ENCODE measurements at regions not wholly inside any gene's neighbourhood (a gene's known extent, or its start where the extent isn't known, plus 50 kb on each side); places are given as distances from the start of the nearest gene placed in this dataset.
A peak's percentile ranks its signal among the peaks of the same experiment; 100 is the strongest.

- Mint-ChIP-seq H3K9me3 (no peaks in the 10 kb centered on the region), H3K27me3 (ENCODE audit: low read depth) (peaks cover 23% of the 10 kb centered on the region), H3K27ac (no peak overlapping the region), H3K4me3 (no peak overlapping the region), H3K36me3 (ENCODE audit: low read depth) (no peaks in the 10 kb centered on the region), H3K4me1 (ENCODE audit: low read depth) (no peaks in the 10 kb centered on the region)
- no peak for DNase-seq (ENCODE audit: low spot score)
Observed at GRCh38 chr10:4675808-4676207, 150.2 kb upstream of the AKR1E2 start.

DNA sequence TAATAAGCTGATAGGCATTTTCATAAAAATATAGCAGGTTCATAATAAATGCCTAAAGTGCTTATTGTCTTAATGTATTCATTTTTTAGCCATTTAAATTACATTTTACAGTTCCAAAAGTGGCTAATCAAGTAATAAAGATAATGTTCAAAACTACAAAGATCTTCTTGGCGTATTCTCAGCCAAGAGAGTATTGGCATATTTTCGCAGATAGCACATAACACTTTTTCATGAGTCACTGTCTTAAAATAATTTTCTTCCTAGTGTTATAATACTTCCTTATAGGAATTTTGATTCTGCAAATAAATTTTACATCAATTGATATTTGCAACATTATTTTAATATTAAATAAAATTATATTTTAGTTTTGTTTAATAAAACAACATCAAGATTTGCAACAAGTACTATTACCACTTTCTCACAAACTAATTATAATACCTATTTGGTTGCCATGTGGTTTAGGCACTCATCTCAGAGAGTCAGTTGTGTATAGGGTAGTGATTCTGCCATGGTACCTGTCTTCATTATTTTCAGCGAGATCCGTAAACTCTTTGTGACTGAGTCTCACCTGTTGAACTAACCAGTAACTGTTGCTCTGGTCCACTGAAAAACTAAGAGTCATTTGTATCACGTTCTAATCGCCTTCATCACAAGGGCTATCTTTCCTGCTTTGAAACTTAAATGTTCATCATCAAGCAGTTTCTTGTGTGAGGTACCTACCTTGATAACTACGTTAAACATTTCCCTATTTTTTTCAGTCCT, 152.5 kb upstream of the AKR1E2 start:
- Mint-ChIP-seq H3K27me3 (ENCODE audit: low read depth) (peaks cover 28% of the 10 kb centered on the region), H3K27ac (no peak overlapping the region), H3K36me3 (ENCODE audit: low read depth) (no peaks in the 10 kb centered on the region), H3K4me1 (ENCODE audit: low read depth) (no peaks in the 10 kb centered on the region), H3K9me3 (no peaks in the 10 kb centered on the region), H3K4me3 (no peak overlapping the region)
- no peak for DNase-seq (ENCODE audit: low spot score)

- DNase-seq (ENCODE audit: low spot score): no peak
- no peak overlapping the region for H3K27ac Mint-ChIP-seq
- H3K9me3 Mint-ChIP-seq: no peaks in the 10 kb centered on the region
- no peaks in the 10 kb centered on the region for H3K4me1 Mint-ChIP-seq (ENCODE audit: low read depth)
- no peaks in the 10 kb centered on the region for H3K36me3 Mint-ChIP-seq (ENCODE audit: low read depth)
- H3K27me3 Mint-ChIP-seq (ENCODE audit: low read depth): peaks cover 34% of the 10 kb centered on the region
- H3K4me3 Mint-ChIP-seq: no peak overlapping the region
Observed at GRCh38 chr10:4672201-4672600, 153.8 kb upstream of the AKR1E2 start.

DNA sequence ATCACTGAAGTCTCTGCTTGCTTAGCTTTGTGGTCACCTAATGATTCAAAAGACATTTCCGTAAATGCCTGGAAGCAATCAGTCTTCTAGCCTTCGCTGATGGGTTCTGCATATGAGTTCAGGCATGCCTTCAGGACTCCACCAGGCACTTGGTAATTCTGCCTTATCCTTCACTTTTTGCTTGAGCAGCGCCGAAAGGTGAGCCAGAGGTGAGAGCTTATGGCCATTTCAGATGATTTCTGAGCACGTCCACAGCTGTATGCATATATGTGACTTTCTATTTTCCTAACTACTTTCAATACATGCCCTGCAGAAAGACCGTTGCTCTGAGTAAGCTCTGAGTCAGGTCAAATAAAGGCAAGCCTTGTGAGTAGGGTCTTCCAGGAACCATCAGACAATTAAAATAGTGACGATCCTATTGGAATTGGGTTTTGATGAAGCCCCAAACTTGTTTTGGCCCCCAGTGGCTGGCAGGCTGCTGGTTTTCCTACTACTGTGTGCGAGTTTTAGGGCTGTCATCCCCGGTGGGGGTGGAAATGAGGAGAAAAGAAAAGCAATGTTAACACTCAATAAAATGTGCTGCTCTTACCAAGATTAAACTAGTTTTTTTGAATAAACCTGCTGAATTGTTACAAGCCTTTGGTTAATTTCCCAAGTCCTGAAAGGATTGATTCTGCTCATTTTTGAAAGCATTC, 154.4 kb upstream of the AKR1E2 start:
- H3K4me3 Mint-ChIP-seq: no peak overlapping the region
- no peaks in the 10 kb centered on the region for H3K9me3 Mint-ChIP-seq
- DNase-seq (ENCODE audit: low spot score): no peak
- H3K36me3 Mint-ChIP-seq (ENCODE audit: low read depth): no peaks in the 10 kb centered on the region
- H3K4me1 Mint-ChIP-seq (ENCODE audit: low read depth): no peaks in the 10 kb centered on the region
- H3K27ac Mint-ChIP-seq: no peak overlapping the region
- peaks cover 34% of the 10 kb centered on the region for H3K27me3 Mint-ChIP-seq (ENCODE audit: low read depth)

- H3K9me3 Mint-ChIP-seq: no peaks in the 10 kb centered on the region
- H3K36me3 Mint-ChIP-seq (ENCODE audit: low read depth): no peaks in the 10 kb centered on the region
- DNase-seq (ENCODE audit: low spot score): no peak
- H3K27me3 Mint-ChIP-seq (ENCODE audit: low read depth): peaks cover 37% of the 10 kb centered on the region
- no peaks in the 10 kb centered on the region for H3K4me1 Mint-ChIP-seq (ENCODE audit: low read depth)
- H3K4me3 Mint-ChIP-seq: no peak overlapping the region
- H3K27ac Mint-ChIP-seq: no peak overlapping the region
Observed at GRCh38 chr10:4670737-4671136, 155.3 kb upstream of the AKR1E2 start.

- no peak for DNase-seq (ENCODE audit: low spot score)
- Mint-ChIP-seq H3K4me1 (ENCODE audit: low read depth) (no peaks in the 10 kb centered on the region), H3K9me3 (no peaks in the 10 kb centered on the region), H3K27ac (no peak overlapping the region), H3K4me3 (no peak overlapping the region), H3K27me3 (ENCODE audit: low read depth) (peaks cover 30% of the 10 kb centered on the region), H3K36me3 (ENCODE audit: low read depth) (no peaks in the 10 kb centered on the region)
Observed at GRCh38 chr10:4669585-4669984, 156.4 kb upstream of the AKR1E2 start.

DNA sequence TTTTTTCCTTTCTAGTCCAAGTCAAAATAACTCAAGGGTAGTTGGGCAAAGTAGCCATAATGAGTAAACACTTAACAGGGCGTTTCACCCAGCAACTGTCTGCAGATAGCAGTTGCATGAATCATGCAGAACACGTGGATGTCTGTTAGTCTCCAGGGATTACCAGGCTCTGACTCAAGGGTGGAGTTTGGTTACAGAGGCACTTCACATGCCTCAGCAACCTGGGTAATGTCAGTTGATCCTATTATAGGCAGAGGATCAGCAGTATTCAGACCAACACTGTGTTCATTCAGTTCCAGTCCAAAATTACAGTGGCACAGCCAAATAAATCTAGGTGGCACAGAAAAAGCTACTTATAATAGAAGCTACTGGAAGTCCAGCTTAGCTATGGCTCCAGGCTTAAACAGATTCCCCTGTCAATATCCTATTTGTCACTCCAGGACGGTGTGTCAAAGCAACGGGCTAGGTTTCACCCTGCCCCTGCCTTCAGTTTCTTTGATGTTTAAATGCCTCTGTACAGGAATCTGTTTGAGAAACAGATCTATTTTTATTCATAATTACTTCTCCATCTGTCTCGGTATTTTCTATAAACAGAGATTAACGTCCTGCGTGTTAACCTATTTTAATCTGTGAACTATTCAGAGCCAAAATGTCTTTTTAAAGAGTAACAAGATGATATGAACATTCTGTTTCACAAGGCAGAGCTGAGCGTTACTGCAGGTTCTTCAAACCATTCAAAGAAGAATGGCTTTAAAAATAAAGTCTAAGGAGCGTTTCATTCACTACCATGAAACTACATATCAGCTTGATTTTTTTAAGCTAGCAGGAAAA, 162.6 kb upstream of the AKR1E2 start:
- DNase-seq (ENCODE audit: low spot score): peak; percentile 23
- H3K27me3 Mint-ChIP-seq (ENCODE audit: low read depth): peaks cover 27% of the 10 kb centered on the region
- H3K4me3 Mint-ChIP-seq: no peak overlapping the region
- no peaks in the 10 kb centered on the region for H3K4me1 Mint-ChIP-seq (ENCODE audit: low read depth)
- no peaks in the 10 kb centered on the region for H3K36me3 Mint-ChIP-seq (ENCODE audit: low read depth)
- no peaks in the 10 kb centered on the region for H3K9me3 Mint-ChIP-seq
- H3K27ac Mint-ChIP-seq: no peak overlapping the region

- no peak for DNase-seq (ENCODE audit: low spot score)
- Mint-ChIP-seq H3K27ac (no peak overlapping the region), H3K4me1 (ENCODE audit: low read depth) (no peaks in the 10 kb centered on the region), H3K27me3 (ENCODE audit: low read depth) (peaks cover 27% of the 10 kb centered on the region), H3K4me3 (no peak overlapping the region), H3K9me3 (no peaks in the 10 kb centered on the region), H3K36me3 (ENCODE audit: low read depth) (no peaks in the 10 kb centered on the region)
Observed at GRCh38 chr10:4662576-4663161, 163.3 kb upstream of the AKR1E2 start.

GRCh38 chr10:4661511-4662255, 164.3 kb upstream of the AKR1E2 start:
- H3K36me3 Mint-ChIP-seq (ENCODE audit: low read depth): no peaks in the 10 kb centered on the region
- no peak overlapping the region for H3K4me3 Mint-ChIP-seq
- no peak for DNase-seq (ENCODE audit: low spot score)
- no peak overlapping the region for H3K27ac Mint-ChIP-seq
- no peaks in the 10 kb centered on the region for H3K9me3 Mint-ChIP-seq
- H3K4me1 Mint-ChIP-seq (ENCODE audit: low read depth): no peaks in the 10 kb centered on the region
- H3K27me3 Mint-ChIP-seq (ENCODE audit: low read depth): peaks cover 22% of the 10 kb centered on the region

DNA sequence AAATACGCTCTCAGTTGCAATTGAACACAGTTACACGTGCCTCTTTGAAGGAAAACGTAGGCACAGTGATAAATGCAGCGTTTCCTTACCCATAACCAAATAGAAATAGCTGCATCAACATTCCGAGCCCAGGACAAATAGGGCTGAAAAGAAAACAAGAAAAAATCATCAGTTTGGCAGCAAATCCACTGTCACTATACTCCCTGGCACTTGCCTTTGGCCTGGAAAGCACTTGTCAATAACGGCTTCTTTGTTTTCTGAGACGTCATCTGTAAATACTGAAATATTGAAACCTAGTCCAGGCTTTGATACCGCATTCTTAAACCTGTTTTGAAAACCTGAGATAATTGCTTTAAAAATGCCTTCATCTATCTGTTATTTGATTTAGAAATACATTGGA, 167.2 kb upstream of the AKR1E2 start:
- H3K4me3 Mint-ChIP-seq: no peak overlapping the region
- H3K27ac Mint-ChIP-seq: no peak overlapping the region
- DNase-seq (ENCODE audit: low spot score): no peak
- H3K4me1 Mint-ChIP-seq (ENCODE audit: low read depth): no peaks in the 10 kb centered on the region
- H3K27me3 Mint-ChIP-seq (ENCODE audit: low read depth): peaks cover 24% of the 10 kb centered on the region
- no peaks in the 10 kb centered on the region for H3K9me3 Mint-ChIP-seq
- no peaks in the 10 kb centered on the region for H3K36me3 Mint-ChIP-seq (ENCODE audit: low read depth)

GRCh38 chr10:4656576-4657194, 169.3 kb upstream of the AKR1E2 start:
- no peak overlapping the region for H3K4me3 Mint-ChIP-seq
- H3K36me3 Mint-ChIP-seq (ENCODE audit: low read depth): no peaks in the 10 kb centered on the region
- peaks cover 10% of the 10 kb centered on the region for H3K4me1 Mint-ChIP-seq (ENCODE audit: low read depth)
- H3K9me3 Mint-ChIP-seq: no peaks in the 10 kb centered on the region
- H3K27me3 Mint-ChIP-seq (ENCODE audit: low read depth): peaks cover 17% of the 10 kb centered on the region
- DNase-seq (ENCODE audit: low spot score): no peak
- H3K27ac Mint-ChIP-seq: no peak overlapping the region

DNA sequence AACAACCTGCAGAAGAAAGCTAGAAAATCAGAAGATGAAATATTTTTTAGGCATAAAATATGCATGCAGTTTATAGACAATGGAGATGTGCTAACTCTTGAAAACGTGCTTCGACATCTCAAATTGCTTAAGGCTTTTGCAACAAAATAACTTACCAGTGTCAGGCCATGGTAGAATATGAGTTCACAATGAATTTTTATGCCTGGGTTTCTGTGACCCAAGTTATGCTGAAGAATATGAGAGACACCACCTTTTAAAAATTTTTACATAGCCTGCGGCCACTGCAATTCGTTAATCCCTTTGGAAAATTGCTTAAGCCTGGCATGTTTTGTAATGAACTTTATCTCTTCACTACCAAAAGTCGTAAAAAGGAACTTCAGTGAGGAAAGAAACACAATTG, 170.1 kb upstream of the AKR1E2 start:
- no peak for DNase-seq (ENCODE audit: low spot score)

GRCh38 chr10:4655406-4655805, 170.6 kb upstream of the AKR1E2 start:
- no peak overlapping the region for H3K27ac Mint-ChIP-seq
- H3K36me3 Mint-ChIP-seq (ENCODE audit: low read depth): no peaks in the 10 kb centered on the region
- H3K4me1 Mint-ChIP-seq (ENCODE audit: low read depth): peaks cover 16% of the 10 kb centered on the region
- no peak for DNase-seq (ENCODE audit: low spot score)
- no peak overlapping the region for H3K4me3 Mint-ChIP-seq
- H3K27me3 Mint-ChIP-seq (ENCODE audit: low read depth): peaks cover 6% of the 10 kb centered on the region
- H3K9me3 Mint-ChIP-seq: no peaks in the 10 kb centered on the region

More for the DNA sequence above, 170.1 kb upstream of the AKR1E2 start:
- Mint-ChIP-seq H3K4me3 (no peak overlapping the region), H3K36me3 (ENCODE audit: low read depth) (no peaks in the 10 kb centered on the region), H3K9me3 (no peaks in the 10 kb centered on the region), H3K4me1 (ENCODE audit: low read depth) (peaks cover 16% of the 10 kb centered on the region), H3K27me3 (ENCODE audit: low read depth) (peaks cover 10% of the 10 kb centered on the region), H3K27ac (no peak overlapping the region)
